ENCODE measurements at regions not wholly inside any gene's neighbourhood (a gene's known extent, or its start where the extent isn't known, plus 50 kb on each side); places are given as distances from the start of the nearest gene placed in this dataset.

DNA sequence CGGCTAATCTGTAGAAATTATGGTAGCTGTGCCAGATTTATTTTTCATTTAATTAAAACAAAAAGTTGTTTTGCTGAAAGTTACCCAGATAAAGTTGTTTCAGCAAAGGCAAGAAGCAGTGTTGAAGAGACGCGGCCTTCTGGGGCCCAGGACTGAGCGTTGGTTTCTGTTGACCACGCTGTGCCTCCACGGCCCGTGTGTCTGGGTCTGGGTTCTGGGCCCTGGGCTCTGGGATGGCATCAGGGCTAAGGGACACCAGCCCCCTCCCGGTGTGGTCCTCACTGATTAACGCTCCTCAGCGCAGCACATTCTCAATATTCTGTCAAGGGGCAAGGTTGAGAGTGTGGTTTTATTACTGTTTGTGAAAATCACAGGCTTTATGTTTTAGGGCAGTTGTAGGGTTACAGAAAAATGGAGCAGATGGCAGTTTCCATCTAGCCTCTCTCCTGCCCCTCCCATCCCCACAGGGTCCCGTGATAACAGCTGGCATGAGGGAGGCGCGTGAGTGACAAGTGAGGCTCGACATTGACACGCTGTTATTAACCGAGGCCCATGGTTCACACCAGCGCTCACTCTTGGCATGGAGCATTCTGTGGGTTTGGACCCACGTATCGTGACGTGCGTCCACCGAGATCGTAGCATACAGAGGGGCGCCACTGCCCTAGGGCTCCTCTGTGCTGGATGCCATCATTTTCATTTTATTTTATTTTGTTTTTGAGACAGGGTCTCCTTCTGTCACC lies 1231.4 kb downstream of the BRD1 start:
- H3F3A ChIP-seq (ENCODE audit: insufficient read depth) = no peaks in the 10 kb centered on the region

DNA sequence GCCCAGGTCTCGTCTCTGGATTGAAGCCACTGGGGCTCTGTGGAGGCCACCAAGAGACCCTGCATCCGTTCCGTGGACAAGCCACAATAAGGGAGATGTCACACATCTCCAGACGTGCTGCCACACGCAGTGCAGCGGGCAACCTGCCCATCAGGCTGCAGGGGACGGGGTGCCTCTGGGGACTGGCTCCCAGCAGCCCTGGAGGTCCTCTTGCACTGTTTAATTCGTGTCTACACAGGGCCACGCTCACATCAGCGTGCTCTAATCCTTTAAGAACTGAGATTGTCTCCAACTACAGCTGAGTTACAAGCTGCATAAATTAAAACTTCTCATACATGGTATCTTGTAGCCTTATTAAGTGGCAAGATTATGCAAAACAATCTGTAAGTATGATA lies 1232.2 kb downstream of the BRD1 start:
- H3K4me3 ChIP-seq (ENCODE audit: insufficient read depth, low read length, poor library complexity, severe bottlenecking) = no peak overlapping the region
- no peaks in the 10 kb centered on the region for H3K9me2 ChIP-seq (replicated peaks; ENCODE audit: insufficient read depth, low read length)
- no peak overlapping the region for H2AFZ ChIP-seq (ENCODE audit: low read depth, low read length, severe bottlenecking)
- H3K36me3 ChIP-seq (ENCODE audit: low read length) = no peaks in the 10 kb centered on the region
- no peaks in the 10 kb centered on the region for H3K9me3 ChIP-seq (ENCODE audit: insufficient read depth, low read length)
- H3K27me3 ChIP-seq (ENCODE audit: low read length) = no peaks in the 10 kb centered on the region
- no peak overlapping the region for H3K4me2 ChIP-seq (ENCODE audit: low read depth, low read length, poor library complexity, severe bottlenecking)
- no peaks in the 10 kb centered on the region for H3F3A ChIP-seq (ENCODE audit: insufficient read depth)
- H3K79me2 ChIP-seq (ENCODE audit: insufficient read depth, low read length) = no peaks in the 10 kb centered on the region
- H4K20me1 ChIP-seq (ENCODE audit: low read depth, low read length) = no peaks in the 10 kb centered on the region
- no peak overlapping the region for H3K9ac ChIP-seq (ENCODE audit: low read length)
- TF ChIP-seq, protein P1, sequence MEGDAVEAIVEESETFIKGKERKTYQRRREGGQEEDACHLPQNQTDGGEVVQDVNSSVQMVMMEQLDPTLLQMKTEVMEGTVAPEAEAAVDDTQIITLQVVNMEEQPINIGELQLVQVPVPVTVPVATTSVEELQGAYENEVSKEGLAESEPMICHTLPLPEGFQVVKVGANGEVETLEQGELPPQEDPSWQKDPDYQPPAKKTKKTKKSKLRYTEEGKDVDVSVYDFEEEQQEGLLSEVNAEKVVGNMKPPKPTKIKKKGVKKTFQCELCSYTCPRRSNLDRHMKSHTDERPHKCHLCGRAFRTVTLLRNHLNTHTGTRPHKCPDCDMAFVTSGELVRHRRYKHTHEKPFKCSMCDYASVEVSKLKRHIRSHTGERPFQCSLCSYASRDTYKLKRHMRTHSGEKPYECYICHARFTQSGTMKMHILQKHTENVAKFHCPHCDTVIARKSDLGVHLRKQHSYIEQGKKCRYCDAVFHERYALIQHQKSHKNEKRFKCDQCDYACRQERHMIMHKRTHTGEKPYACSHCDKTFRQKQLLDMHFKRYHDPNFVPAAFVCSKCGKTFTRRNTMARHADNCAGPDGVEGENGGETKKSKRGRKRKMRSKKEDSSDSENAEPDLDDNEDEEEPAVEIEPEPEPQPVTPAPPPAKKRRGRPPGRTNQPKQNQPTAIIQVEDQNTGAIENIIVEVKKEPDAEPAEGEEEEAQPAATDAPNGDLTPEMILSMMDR (IDR thresholded peaks at IDR 0.05; ENCODE audit: insufficient read depth, low read length, poor library complexity, severe bottlenecking) = no peak
- TF ChIP-seq EZH2phosphoT487 (conservative IDR thresholded peaks at IDR 0.05; ENCODE audit: low read length) = no peak
- H3K27ac ChIP-seq (ENCODE audit: low read depth, low read length) = no peak overlapping the region

More for the DNA sequence above, 1231.4 kb downstream of the BRD1 start:
- no peak overlapping the region for H3K9ac ChIP-seq (ENCODE audit: low read length)
- no peaks in the 10 kb centered on the region for H4K20me1 ChIP-seq (ENCODE audit: low read depth, low read length)
- no peaks in the 10 kb centered on the region for H3K36me3 ChIP-seq (ENCODE audit: low read length)
- TF ChIP-seq, protein P1 (IDR thresholded peaks at IDR 0.05; ENCODE audit: insufficient read depth, low read length, poor library complexity, severe bottlenecking) = no peak
- no peak for TF ChIP-seq EZH2phosphoT487 (conservative IDR thresholded peaks at IDR 0.05; ENCODE audit: low read length)
- H3K79me2 ChIP-seq (ENCODE audit: insufficient read depth, low read length) = no peaks in the 10 kb centered on the region
- no peaks in the 10 kb centered on the region for H3K9me3 ChIP-seq (ENCODE audit: insufficient read depth, low read length)
- H3K27ac ChIP-seq (ENCODE audit: low read depth, low read length) = no peak overlapping the region
- H3K9me2 ChIP-seq (replicated peaks; ENCODE audit: insufficient read depth, low read length) = no peaks in the 10 kb centered on the region
- H3K4me2 ChIP-seq (ENCODE audit: low read depth, low read length, poor library complexity, severe bottlenecking) = no peak overlapping the region
- no peak overlapping the region for H2AFZ ChIP-seq (ENCODE audit: low read depth, low read length, severe bottlenecking)
- H3K27me3 ChIP-seq (ENCODE audit: low read length) = no peaks in the 10 kb centered on the region
- no peak overlapping the region for H3K4me3 ChIP-seq (ENCODE audit: insufficient read depth, low read length, poor library complexity, severe bottlenecking)

DNA sequence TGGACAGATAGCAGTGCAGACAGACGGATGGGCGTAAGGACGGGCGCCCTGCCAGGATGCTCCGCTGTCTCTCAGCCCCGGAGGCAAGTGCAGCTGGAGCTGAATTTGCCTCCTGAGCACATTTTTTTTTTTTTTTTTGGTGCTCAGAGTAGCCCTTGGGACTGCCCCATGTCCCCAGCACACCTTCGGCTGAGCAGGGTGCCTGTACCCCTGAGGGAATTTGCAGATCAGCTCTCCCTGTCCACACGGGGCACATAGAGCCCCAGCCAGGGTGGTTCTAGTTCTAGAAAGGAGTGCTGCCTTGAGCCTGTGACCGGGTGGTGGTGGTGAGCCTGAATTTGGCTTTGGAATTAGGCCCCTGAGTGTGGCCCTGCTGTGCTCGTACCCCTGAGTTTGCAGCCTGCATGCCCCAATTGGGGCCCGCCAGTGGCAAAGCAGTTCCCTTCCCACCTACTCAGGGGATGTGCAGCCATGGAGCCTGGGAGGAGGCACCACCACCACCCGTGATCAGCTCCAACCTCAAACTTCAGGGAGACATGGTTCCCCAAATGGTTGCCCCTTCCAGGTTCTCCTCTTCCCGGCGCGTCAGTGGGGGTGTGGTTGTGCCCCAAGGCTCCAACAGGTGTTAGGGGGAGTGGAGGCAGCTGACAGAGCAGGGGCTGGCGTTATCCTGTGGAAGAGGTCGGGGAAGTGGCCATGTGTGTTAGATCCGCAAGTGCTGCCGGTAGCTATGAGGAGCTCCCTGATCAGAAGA lies 1232.7 kb downstream of the BRD1 start:
- Histone ChIP-seq H3K4me2 (ENCODE audit: low read depth, low read length, poor library complexity, severe bottlenecking) (no peak overlapping the region), H3K27ac (ENCODE audit: low read depth, low read length) (no peak overlapping the region), H3F3A (ENCODE audit: insufficient read depth) (no peaks in the 10 kb centered on the region)

More for the DNA sequence above, 1232.7 kb downstream of the BRD1 start:
- Histone ChIP-seq H4K20me1 (ENCODE audit: low read depth, low read length) (no peaks in the 10 kb centered on the region), H3K4me3 (ENCODE audit: insufficient read depth, low read length, poor library complexity, severe bottlenecking) (no peak overlapping the region), H2AFZ (ENCODE audit: low read depth, low read length, severe bottlenecking) (no peak overlapping the region), H3K9ac (ENCODE audit: low read length) (no peak overlapping the region), H3K9me3 (ENCODE audit: insufficient read depth, low read length) (no peaks in the 10 kb centered on the region), H3K9me2 (replicated peaks; ENCODE audit: insufficient read depth, low read length) (no peaks in the 10 kb centered on the region), H3K27me3 (ENCODE audit: low read length) (no peaks in the 10 kb centered on the region), H3K36me3 (ENCODE audit: low read length) (no peaks in the 10 kb centered on the region), H3K79me2 (ENCODE audit: insufficient read depth, low read length) (no peaks in the 10 kb centered on the region)
- TF ChIP-seq, protein P1 (IDR thresholded peaks at IDR 0.05; ENCODE audit: insufficient read depth, low read length, poor library complexity, severe bottlenecking) = no peak
- TF ChIP-seq EZH2phosphoT487 (conservative IDR thresholded peaks at IDR 0.05; ENCODE audit: low read length) = no peak
